ENCODE measurements at regions not wholly inside any gene's neighbourhood (a gene's known extent, or its start where the extent isn't known, plus 50 kb on each side); places are given as distances from the start of the nearest gene placed in this dataset.

DNA sequence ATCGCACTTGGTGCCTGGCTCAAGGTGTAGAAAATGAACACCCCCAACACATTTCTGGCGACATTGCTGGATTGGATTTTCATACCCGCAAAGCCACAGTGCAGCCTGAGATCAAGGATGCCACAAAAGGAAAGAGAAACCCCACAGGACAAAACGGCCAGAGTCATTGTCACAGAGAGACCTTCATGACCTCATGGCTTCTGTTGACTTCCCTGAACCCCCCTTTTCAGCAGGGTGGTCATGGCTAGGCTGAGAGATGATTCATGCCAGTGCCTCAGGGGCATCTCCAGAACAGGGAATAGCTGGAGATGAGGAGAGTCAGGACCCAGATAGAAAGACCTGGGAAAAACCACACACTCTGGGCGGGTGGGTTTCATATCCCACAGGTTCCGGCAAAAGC is 122.0 kb downstream of the C16orf95 start:
- H3K4me3 ChIP-seq (ENCODE audit: low read depth, low read length, poor library complexity, severe bottlenecking), result no peak overlapping the region
- no peaks in the 10 kb centered on the region for H3K27me3 ChIP-seq (replicated peaks; ENCODE audit: insufficient read depth, low read depth, low read length, poor library complexity)
- TF ChIP-seq, protein P1, sequence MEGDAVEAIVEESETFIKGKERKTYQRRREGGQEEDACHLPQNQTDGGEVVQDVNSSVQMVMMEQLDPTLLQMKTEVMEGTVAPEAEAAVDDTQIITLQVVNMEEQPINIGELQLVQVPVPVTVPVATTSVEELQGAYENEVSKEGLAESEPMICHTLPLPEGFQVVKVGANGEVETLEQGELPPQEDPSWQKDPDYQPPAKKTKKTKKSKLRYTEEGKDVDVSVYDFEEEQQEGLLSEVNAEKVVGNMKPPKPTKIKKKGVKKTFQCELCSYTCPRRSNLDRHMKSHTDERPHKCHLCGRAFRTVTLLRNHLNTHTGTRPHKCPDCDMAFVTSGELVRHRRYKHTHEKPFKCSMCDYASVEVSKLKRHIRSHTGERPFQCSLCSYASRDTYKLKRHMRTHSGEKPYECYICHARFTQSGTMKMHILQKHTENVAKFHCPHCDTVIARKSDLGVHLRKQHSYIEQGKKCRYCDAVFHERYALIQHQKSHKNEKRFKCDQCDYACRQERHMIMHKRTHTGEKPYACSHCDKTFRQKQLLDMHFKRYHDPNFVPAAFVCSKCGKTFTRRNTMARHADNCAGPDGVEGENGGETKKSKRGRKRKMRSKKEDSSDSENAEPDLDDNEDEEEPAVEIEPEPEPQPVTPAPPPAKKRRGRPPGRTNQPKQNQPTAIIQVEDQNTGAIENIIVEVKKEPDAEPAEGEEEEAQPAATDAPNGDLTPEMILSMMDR (conservative IDR thresholded peaks at IDR 0.05; ENCODE audit: low read depth, low read length), result no peak
- TF ChIP-seq EZH2 (IDR thresholded peaks at IDR 0.05; ENCODE audit: borderline replicate concordance, low read depth, low read length, poor library complexity, severe bottlenecking), result no peak
- no peaks in the 10 kb centered on the region for H3K4me1 ChIP-seq (ENCODE audit: insufficient read depth, low read length, poor library complexity, severe bottlenecking)
- ChIA-PET CTCF (no interaction called here), POLR2A (ENCODE audit: low non-redundant PET) (no interaction called here)
- no peak for DNase-seq (ENCODE audit: low spot score)
- intact Hi-C loops (cut with micrococcal nuclease; ENCODE audit: unreplicated experiment), result no loop called here
- H3K36me3 ChIP-seq (ENCODE audit: insufficient read depth, low read length, poor library complexity, severe bottlenecking), result no peaks in the 10 kb centered on the region
- no peaks in the 10 kb centered on the region for H3K9me3 ChIP-seq (ENCODE audit: low read depth, low read length, poor library complexity, severe bottlenecking)
- no peak overlapping the region for H3K27ac ChIP-seq (ENCODE audit: low read depth, low read length, poor library complexity, severe bottlenecking)
- no TSS peak for BruUV-seq (replicated peaks)

DNA sequence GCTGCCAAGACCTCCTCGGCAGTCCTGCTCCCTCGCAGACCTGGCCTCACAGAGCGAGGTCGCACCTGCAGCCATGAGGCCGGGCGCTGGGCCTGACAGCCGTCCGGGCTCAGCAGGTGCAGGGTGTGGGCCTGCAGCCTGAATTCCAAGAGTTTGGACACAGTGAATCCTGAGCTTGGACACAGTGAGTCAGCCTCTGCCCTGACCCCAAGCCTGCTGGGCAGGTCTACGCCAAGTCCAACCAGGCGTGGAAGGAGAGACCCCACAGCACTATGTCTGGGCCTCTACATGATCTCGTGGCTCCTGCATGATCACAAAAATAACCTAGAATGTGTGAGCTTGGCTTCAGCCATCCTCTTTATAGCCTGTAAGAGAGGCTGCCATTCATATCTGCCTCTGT is 121.0 kb downstream of the C16orf95 start:
- H3K27ac ChIP-seq (ENCODE audit: low read depth, low read length, poor library complexity, severe bottlenecking), result no peak overlapping the region
- ChIA-PET CTCF (no interaction called here), POLR2A (ENCODE audit: low non-redundant PET) (no interaction called here)
- no peaks in the 10 kb centered on the region for H3K9me3 ChIP-seq (ENCODE audit: low read depth, low read length, poor library complexity, severe bottlenecking)
- intact Hi-C loops (cut with micrococcal nuclease; ENCODE audit: unreplicated experiment), result no loop called here
- no peaks in the 10 kb centered on the region for H3K4me1 ChIP-seq (ENCODE audit: insufficient read depth, low read length, poor library complexity, severe bottlenecking)
- TF ChIP-seq EZH2 (IDR thresholded peaks at IDR 0.05; ENCODE audit: borderline replicate concordance, low read depth, low read length, poor library complexity, severe bottlenecking), result no peak
- TF ChIP-seq, protein P1 (conservative IDR thresholded peaks at IDR 0.05; ENCODE audit: low read depth, low read length), result no peak
- no TSS peak for BruUV-seq (replicated peaks)
- H3K36me3 ChIP-seq (ENCODE audit: insufficient read depth, low read length, poor library complexity, severe bottlenecking), result no peaks in the 10 kb centered on the region
- DNase-seq (ENCODE audit: low spot score), result no peak
- H3K27me3 ChIP-seq (replicated peaks; ENCODE audit: insufficient read depth, low read depth, low read length, poor library complexity), result no peaks in the 10 kb centered on the region
- H3K4me3 ChIP-seq (ENCODE audit: low read depth, low read length, poor library complexity, severe bottlenecking), result no peak overlapping the region

DNA sequence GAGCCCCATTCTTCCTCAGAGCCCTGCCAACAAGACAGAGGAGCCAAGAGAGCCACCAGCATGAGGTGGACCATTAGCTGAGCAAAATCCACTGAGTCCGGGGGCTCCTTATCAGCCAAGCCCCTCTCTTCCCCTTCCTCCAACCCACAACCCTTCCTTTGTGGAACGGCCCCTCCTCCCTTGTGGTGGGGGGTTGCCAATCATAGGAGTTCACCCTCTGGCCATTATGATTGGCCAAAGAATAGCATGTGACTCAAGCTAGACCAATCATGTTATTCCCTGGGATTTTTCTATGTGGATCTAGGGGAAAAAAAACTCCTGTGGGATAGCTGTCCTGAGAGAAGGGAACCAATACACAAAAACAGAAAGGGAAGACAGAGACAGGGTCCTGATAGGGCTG is 120.5 kb downstream of the C16orf95 start:
- no peak for DNase-seq (ENCODE audit: low spot score)
- Histone ChIP-seq H3K4me3 (ENCODE audit: low read depth, low read length, poor library complexity, severe bottlenecking) (no peak overlapping the region), H3K27ac (ENCODE audit: low read depth, low read length, poor library complexity, severe bottlenecking) (no peak overlapping the region), H3K4me1 (ENCODE audit: insufficient read depth, low read length, poor library complexity, severe bottlenecking) (no peaks in the 10 kb centered on the region), H3K36me3 (ENCODE audit: insufficient read depth, low read length, poor library complexity, severe bottlenecking) (no peaks in the 10 kb centered on the region), H3K9me3 (ENCODE audit: low read depth, low read length, poor library complexity, severe bottlenecking) (no peaks in the 10 kb centered on the region), H3K27me3 (replicated peaks; ENCODE audit: insufficient read depth, low read depth, low read length, poor library complexity) (no peaks in the 10 kb centered on the region)
- TF ChIP-seq, protein P1 (conservative IDR thresholded peaks at IDR 0.05; ENCODE audit: low read depth, low read length), result no peak
- TF ChIP-seq EZH2 (IDR thresholded peaks at IDR 0.05; ENCODE audit: borderline replicate concordance, low read depth, low read length, poor library complexity, severe bottlenecking), result no peak
- CTCF ChIA-PET, result no interaction called here
- intact Hi-C loops (cut with micrococcal nuclease; ENCODE audit: unreplicated experiment), result no loop called here
- POLR2A ChIA-PET (ENCODE audit: low non-redundant PET), result no interaction called here
- no TSS peak for BruUV-seq (replicated peaks)
